ENCODE measurements at regions not wholly inside any gene's neighbourhood (a gene's known extent, or its start where the extent isn't known, plus 50 kb on each side); places are given as distances from the start of the nearest gene placed in this dataset.

GRCh38 chr9:88310310-88310980 lies 77.8 kb upstream of the SPIN1 start:
- Histone ChIP-seq H3K9me3 (ENCODE audit: control insufficient read depth in 2 of 2, insufficient read depth in 1 of 2, low read depth in 1 of 2, low read length in 1 of 2) (no peaks in the 10 kb centered on the region), H3K27ac (ENCODE audit: low read depth in 2 of 2, low read length in 1 of 2) (no peak overlapping the region), H3K4me3 (ENCODE audit: low read depth in 1 of 2, low read length in 2 of 2) (no peak overlapping the region), H3K27me3 (ENCODE audit: control insufficient read depth in 1 of 2, insufficient read depth in 2 of 2, low read length in 2 of 2) (no peaks in the 10 kb centered on the region), H3K36me3 (ENCODE audit: control insufficient read depth in 2 of 2, insufficient read depth in 2 of 2, low read length in 1 of 2) (no peaks in the 10 kb centered on the region), H3K4me1 (ENCODE audit: control insufficient read depth in 2 of 2, insufficient read depth in 2 of 2, low read length in 1 of 2) (no peaks in the 10 kb centered on the region)
- WGBS, 2 donors = 67 to 68% methylated on average over 10 of the region's 10 CpGs

DNA sequence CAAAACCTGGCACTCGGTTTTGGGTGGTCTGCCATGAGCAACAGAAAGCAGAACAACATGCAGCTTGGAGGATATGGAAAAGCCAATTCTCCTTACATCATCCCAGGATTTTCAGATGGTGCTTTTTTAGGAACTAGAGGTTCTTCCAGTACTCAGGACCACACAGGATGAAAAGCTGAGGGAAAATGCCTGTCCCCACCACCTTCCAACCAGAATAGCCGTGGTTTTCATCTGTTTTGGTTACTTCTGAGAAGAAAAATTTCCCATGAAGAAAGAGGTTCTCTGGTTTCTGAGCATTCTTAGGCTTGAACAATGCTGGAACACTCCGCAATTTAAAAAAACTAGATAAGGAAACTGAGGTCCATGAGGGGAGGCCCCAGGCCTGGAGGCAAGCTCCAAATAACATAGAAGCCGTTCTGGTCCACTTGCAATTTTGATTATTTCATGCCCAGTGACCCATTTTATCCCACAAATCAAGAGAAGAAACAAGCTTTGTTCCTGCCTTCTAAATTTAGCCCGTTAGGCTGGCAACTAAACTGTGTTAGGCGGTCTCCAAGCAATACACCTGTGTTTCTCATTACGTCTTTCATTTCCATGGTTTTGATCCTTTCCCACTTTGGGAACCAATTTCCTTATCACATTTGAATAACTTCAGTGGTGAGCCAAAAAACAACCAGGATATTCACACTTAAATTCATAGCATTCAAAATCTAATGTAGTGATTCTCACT lies 79.2 kb upstream of the SPIN1 start:
- no peaks in the 10 kb centered on the region for H3K27me3 ChIP-seq (ENCODE audit: control insufficient read depth in 1 of 2, insufficient read depth in 2 of 2, low read length in 2 of 2)
- H3K4me1 ChIP-seq (ENCODE audit: control insufficient read depth in 2 of 2, insufficient read depth in 2 of 2, low read length in 1 of 2) = no peaks in the 10 kb centered on the region
- no peaks in the 10 kb centered on the region for H3K9me3 ChIP-seq (ENCODE audit: control insufficient read depth in 2 of 2, insufficient read depth in 1 of 2, low read depth in 1 of 2, low read length in 1 of 2)
- H3K36me3 ChIP-seq (ENCODE audit: control insufficient read depth in 2 of 2, insufficient read depth in 2 of 2, low read length in 1 of 2) = no peaks in the 10 kb centered on the region
- H3K27ac ChIP-seq (ENCODE audit: low read depth in 2 of 2, low read length in 1 of 2) = no peak overlapping the region
- 75 to 76% methylated on average over 7 of the region's 7 CpGs for WGBS, 2 donors
- H3K4me3 ChIP-seq (ENCODE audit: low read depth in 1 of 2, low read length in 2 of 2) = no peak overlapping the region

DNA sequence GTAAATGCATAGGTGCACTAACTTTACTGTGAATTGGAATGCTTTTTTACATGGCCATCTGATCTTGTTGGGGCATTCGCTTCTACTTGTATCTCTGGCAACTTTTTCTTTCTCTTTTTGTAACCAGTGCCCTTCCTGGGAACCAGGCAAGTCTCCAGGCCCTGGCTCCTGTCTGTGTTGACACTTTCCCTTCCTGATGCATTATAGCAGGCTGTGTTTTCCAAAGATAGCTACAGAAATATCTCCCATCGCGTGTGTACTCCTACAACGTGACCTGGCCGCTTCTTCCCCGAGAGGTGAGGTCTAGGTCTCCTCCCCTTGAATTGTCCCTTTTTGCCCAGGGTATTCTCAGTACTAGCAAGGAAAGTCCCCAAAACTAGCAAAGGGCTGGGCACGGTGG lies 81.1 kb upstream of the SPIN1 start:
- Histone ChIP-seq H3K27ac (ENCODE audit: low read depth in 2 of 2, low read length in 1 of 2) (no peak overlapping the region), H3K36me3 (ENCODE audit: control insufficient read depth in 2 of 2, insufficient read depth in 2 of 2, low read length in 1 of 2) (no peaks in the 10 kb centered on the region), H3K9me3 (ENCODE audit: control insufficient read depth in 2 of 2, insufficient read depth in 1 of 2, low read depth in 1 of 2, low read length in 1 of 2) (no peaks in the 10 kb centered on the region), H3K4me1 (ENCODE audit: control insufficient read depth in 2 of 2, insufficient read depth in 2 of 2, low read length in 1 of 2) (no peaks in the 10 kb centered on the region), H3K27me3 (ENCODE audit: control insufficient read depth in 1 of 2, insufficient read depth in 2 of 2, low read length in 2 of 2) (no peaks in the 10 kb centered on the region), H3K4me3 (ENCODE audit: low read depth in 1 of 2, low read length in 2 of 2) (no peak overlapping the region)
- 82 to 87% methylated on average over 7 of the region's 7 CpGs for WGBS, 2 donors

DNA sequence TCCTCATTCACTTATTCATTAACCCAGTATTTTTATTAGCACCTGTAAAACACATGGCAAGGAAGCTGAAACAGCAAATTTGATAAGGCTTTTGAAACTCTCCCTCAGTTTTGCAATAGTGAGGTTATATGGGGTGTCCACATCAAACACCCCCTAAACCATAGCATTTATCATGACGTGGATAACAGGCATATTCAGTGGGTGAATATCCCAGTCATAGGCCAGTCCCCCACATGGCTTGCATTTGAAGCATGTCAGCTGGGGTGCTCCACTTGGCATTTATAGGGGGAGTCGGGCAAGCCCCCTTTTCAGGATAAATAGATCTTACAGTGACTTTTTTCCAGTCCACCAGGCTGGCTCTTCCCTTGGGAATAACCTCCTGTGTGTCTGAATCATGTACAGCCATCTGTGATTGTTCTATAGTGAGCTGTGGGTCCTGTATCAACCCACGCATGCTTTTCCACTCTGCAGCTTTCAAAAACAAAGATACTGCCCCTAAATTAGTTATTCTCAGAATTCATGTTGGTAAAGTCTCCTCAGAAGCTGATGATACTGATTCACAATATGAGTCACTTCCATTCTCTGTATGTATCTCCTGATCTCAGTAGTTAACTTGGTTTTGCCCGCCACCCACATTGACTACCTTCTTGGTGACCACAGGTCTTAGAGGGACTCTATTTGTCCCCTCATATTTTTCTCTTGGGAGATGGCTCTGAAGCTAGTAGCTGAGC lies 84.4 kb upstream of the SPIN1 start:
- WGBS, 2 donors = 74 to 86% methylated on average over 4 of the region's 4 CpGs
- Histone ChIP-seq H3K27ac (ENCODE audit: low read depth in 2 of 2, low read length in 1 of 2) (no peak overlapping the region), H3K27me3 (ENCODE audit: control insufficient read depth in 1 of 2, insufficient read depth in 2 of 2, low read length in 2 of 2) (no peaks in the 10 kb centered on the region), H3K4me1 (ENCODE audit: control insufficient read depth in 2 of 2, insufficient read depth in 2 of 2, low read length in 1 of 2) (no peaks in the 10 kb centered on the region), H3K36me3 (ENCODE audit: control insufficient read depth in 2 of 2, insufficient read depth in 2 of 2, low read length in 1 of 2) (no peaks in the 10 kb centered on the region), H3K4me3 (ENCODE audit: low read depth in 1 of 2, low read length in 2 of 2) (no peak overlapping the region), H3K9me3 (ENCODE audit: control insufficient read depth in 2 of 2, insufficient read depth in 1 of 2, low read depth in 1 of 2, low read length in 1 of 2) (no peaks in the 10 kb centered on the region)

DNA sequence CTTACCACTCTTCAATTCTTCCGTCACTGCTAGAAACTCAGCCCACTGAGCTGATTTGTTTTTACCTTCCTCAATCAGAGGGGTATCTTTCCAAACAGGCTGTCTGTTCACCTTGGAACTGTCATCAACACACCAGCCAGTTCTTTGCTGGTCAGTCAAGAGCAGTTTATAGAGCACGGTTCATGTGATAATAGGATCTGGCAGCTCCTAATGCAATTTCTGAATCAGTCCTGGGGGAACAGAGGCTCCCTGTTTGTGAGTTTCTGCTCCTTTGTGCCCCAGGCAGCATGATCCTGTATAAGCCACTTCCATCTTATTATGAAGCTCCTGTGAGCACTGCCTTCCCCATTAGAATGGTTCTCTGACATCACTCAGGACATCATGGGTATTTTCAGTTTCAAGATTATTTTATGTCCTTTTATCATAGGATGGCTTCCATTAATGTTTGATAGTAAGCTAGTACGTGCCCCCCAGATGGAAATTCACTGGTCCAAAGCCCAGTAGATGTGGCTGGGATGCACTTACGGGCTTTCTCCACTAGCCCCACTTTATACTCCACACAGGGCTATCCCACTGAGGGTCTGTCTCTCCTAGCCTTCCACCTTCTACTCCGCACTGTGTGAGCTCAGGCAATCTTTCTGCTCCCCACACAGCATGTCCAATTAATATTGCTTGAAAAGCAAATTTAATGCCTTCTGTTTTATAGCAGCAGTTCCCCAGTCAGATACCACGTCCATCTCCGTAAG lies 85.5 kb upstream of the SPIN1 start:
- H3K36me3 ChIP-seq (ENCODE audit: control insufficient read depth in 2 of 2, insufficient read depth in 2 of 2, low read length in 1 of 2) = no peaks in the 10 kb centered on the region
- WGBS, 2 donors = 84 to 86% methylated on average over 7 of the region's 7 CpGs
- H3K27ac ChIP-seq (ENCODE audit: low read depth in 2 of 2, low read length in 1 of 2) = no peak overlapping the region
- H3K9me3 ChIP-seq (ENCODE audit: control insufficient read depth in 2 of 2, insufficient read depth in 1 of 2, low read depth in 1 of 2, low read length in 1 of 2) = no peaks in the 10 kb centered on the region
- no peak overlapping the region for H3K4me3 ChIP-seq (ENCODE audit: low read depth in 1 of 2, low read length in 2 of 2)
- no peaks in the 10 kb centered on the region for H3K4me1 ChIP-seq (ENCODE audit: control insufficient read depth in 2 of 2, insufficient read depth in 2 of 2, low read length in 1 of 2)
- H3K27me3 ChIP-seq (ENCODE audit: control insufficient read depth in 1 of 2, insufficient read depth in 2 of 2, low read length in 2 of 2) = no peaks in the 10 kb centered on the region

- Histone ChIP-seq H3K27me3 (ENCODE audit: control insufficient read depth in 1 of 2, insufficient read depth in 2 of 2, low read length in 2 of 2) (no peaks in the 10 kb centered on the region), H3K27ac (ENCODE audit: low read depth in 2 of 2, low read length in 1 of 2) (no peak overlapping the region), H3K9me3 (ENCODE audit: control insufficient read depth in 2 of 2, insufficient read depth in 1 of 2, low read depth in 1 of 2, low read length in 1 of 2) (no peaks in the 10 kb centered on the region), H3K4me1 (ENCODE audit: control insufficient read depth in 2 of 2, insufficient read depth in 2 of 2, low read length in 1 of 2) (no peaks in the 10 kb centered on the region), H3K4me3 (ENCODE audit: low read depth in 1 of 2, low read length in 2 of 2) (no peak overlapping the region), H3K36me3 (ENCODE audit: control insufficient read depth in 2 of 2, insufficient read depth in 2 of 2, low read length in 1 of 2) (no peaks in the 10 kb centered on the region)
- WGBS, 2 donors = 86 to 88% methylated on average over 8 of the region's 8 CpGs
Measured at GRCh38 chr9:88300556-88300955, 87.7 kb upstream of the SPIN1 start.

DNA sequence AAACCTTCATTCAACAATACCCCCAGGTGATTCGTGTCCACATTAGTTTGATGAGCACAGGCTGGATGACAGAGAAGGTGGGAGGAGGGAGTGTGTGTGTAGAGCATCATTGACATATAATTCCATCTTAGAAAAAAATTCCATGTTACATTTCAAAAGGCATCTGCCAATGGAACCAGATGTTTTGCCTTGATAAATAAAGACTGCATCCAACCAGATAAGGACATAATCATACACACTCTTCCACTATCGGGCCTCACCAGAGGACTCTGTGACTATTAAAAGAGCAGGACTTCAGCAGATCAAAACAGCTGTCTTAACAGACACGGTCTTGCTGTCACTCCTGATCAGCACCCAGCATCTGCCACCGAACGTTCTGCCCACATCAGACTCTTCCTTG lies 96.4 kb upstream of the SPIN1 start:
- 66 to 68% methylated on average over 5 of the region's 5 CpGs for WGBS, 2 donors
- no peak overlapping the region for H3K4me3 ChIP-seq (ENCODE audit: low read depth in 1 of 2, low read length in 2 of 2)
- H3K27me3 ChIP-seq (ENCODE audit: control insufficient read depth in 1 of 2, insufficient read depth in 2 of 2, low read length in 2 of 2) = no peaks in the 10 kb centered on the region
- H3K36me3 ChIP-seq (ENCODE audit: control insufficient read depth in 2 of 2, insufficient read depth in 2 of 2, low read length in 1 of 2) = no peaks in the 10 kb centered on the region
- no peaks in the 10 kb centered on the region for H3K4me1 ChIP-seq (ENCODE audit: control insufficient read depth in 2 of 2, insufficient read depth in 2 of 2, low read length in 1 of 2)
- no peak overlapping the region for H3K27ac ChIP-seq (ENCODE audit: low read depth in 2 of 2, low read length in 1 of 2)
- no peaks in the 10 kb centered on the region for H3K9me3 ChIP-seq (ENCODE audit: control insufficient read depth in 2 of 2, insufficient read depth in 1 of 2, low read depth in 1 of 2, low read length in 1 of 2)

DNA sequence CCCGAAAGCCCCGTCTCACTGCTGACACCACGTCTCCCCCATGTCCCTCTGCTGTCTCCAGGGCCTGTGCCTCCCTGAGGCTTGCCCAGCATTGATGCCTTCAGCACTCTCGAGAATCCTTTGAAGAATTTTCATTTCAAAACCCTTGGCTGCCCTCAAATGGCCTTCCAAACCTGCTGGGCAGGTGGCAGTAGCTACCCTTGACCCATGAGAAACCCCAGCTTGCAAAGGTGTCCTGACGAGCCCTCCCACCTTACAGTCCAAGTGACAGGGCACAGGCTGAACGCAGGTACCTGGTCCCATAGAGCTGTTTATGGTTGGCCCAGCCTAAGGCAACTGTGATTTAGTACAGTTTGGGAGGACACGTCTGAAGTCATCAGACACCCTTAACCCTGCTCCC lies 97.2 kb upstream of the SPIN1 start:
- Histone ChIP-seq H3K4me1 (ENCODE audit: control insufficient read depth in 2 of 2, insufficient read depth in 2 of 2, low read length in 1 of 2) (no peaks in the 10 kb centered on the region), H3K36me3 (ENCODE audit: control insufficient read depth in 2 of 2, insufficient read depth in 2 of 2, low read length in 1 of 2) (no peaks in the 10 kb centered on the region), H3K27me3 (ENCODE audit: control insufficient read depth in 1 of 2, insufficient read depth in 2 of 2, low read length in 2 of 2) (no peaks in the 10 kb centered on the region), H3K9me3 (ENCODE audit: control insufficient read depth in 2 of 2, insufficient read depth in 1 of 2, low read depth in 1 of 2, low read length in 1 of 2) (no peaks in the 10 kb centered on the region), H3K4me3 (ENCODE audit: low read depth in 1 of 2, low read length in 2 of 2) (no peak overlapping the region), H3K27ac (ENCODE audit: low read depth in 2 of 2, low read length in 1 of 2) (no peak overlapping the region)
- 88 to 90% methylated on average over 7 of the region's 7 CpGs for WGBS, 2 donors

- 88 to 89% methylated on average over 8 of the region's 8 CpGs for WGBS, 2 donors
Measured at GRCh38 chr9:88289532-88289931, 98.7 kb upstream of the SPIN1 start.

More at GRCh38 chr9:88289532-88289931, 98.7 kb upstream of the SPIN1 start:
- no peak overlapping the region for H3K4me3 ChIP-seq (ENCODE audit: low read depth in 1 of 2, low read length in 2 of 2)
- no peaks in the 10 kb centered on the region for H3K36me3 ChIP-seq (ENCODE audit: control insufficient read depth in 2 of 2, insufficient read depth in 2 of 2, low read length in 1 of 2)
- no peaks in the 10 kb centered on the region for H3K4me1 ChIP-seq (ENCODE audit: control insufficient read depth in 2 of 2, insufficient read depth in 2 of 2, low read length in 1 of 2)
- no peaks in the 10 kb centered on the region for H3K27me3 ChIP-seq (ENCODE audit: control insufficient read depth in 1 of 2, insufficient read depth in 2 of 2, low read length in 2 of 2)
- no peak overlapping the region for H3K27ac ChIP-seq (ENCODE audit: low read depth in 2 of 2, low read length in 1 of 2)
- H3K9me3 ChIP-seq (ENCODE audit: control insufficient read depth in 2 of 2, insufficient read depth in 1 of 2, low read depth in 1 of 2, low read length in 1 of 2) = no peaks in the 10 kb centered on the region
